ENCODE measurements at regions not wholly inside any gene's neighbourhood (a gene's known extent, or its start where the extent isn't known, plus 50 kb on each side); places are given as distances from the start of the nearest gene placed in this dataset.
A peak's percentile ranks its signal among the peaks of the same experiment; 100 is the strongest.

- Histone ChIP-seq H3K4me1 (peaks cover 11 to 37% (median 23%) of the 10 kb centered on the region in 4 donors), H3K9me3 (no peaks in the 10 kb centered on the region), H3K36me3 (no peaks in the 10 kb centered on the region), H3K27me3 (peaks cover 0 to 9% (median 0%) of the 10 kb centered on the region in 3 donors), H3K4me3 (no peak overlapping the region), H3K27ac (peak overlapping the region in 4 of 5 donors; percentile 63 to 76 (median 72))
- no peak for DNase-seq
- WGBS, 5 donors = 78 to 87% (median 84%) methylated on average over 8 to 11 of the region's 11 CpGs
- no peak for TF ChIP-seq CTCF (IDR thresholded peaks at IDR 0.05)
- no peak for TF ChIP-seq POLR2AphosphoS5 (IDR thresholded peaks at IDR 0.05)
- no peak for TF ChIP-seq POLR2A (IDR thresholded peaks at IDR 0.05)
- intact Hi-C loops (cut with DNase I; ENCODE audit: low total_unique reads) = loop anchor here (10.0 kb wide), 1 partner anchor 379 kb away; the partner anchor contains the start of genes CDC26 and PRPF4
Measured at GRCh38 chr9:113653746-113654604, 190.4 kb downstream of the RGS3 start.

DNA sequence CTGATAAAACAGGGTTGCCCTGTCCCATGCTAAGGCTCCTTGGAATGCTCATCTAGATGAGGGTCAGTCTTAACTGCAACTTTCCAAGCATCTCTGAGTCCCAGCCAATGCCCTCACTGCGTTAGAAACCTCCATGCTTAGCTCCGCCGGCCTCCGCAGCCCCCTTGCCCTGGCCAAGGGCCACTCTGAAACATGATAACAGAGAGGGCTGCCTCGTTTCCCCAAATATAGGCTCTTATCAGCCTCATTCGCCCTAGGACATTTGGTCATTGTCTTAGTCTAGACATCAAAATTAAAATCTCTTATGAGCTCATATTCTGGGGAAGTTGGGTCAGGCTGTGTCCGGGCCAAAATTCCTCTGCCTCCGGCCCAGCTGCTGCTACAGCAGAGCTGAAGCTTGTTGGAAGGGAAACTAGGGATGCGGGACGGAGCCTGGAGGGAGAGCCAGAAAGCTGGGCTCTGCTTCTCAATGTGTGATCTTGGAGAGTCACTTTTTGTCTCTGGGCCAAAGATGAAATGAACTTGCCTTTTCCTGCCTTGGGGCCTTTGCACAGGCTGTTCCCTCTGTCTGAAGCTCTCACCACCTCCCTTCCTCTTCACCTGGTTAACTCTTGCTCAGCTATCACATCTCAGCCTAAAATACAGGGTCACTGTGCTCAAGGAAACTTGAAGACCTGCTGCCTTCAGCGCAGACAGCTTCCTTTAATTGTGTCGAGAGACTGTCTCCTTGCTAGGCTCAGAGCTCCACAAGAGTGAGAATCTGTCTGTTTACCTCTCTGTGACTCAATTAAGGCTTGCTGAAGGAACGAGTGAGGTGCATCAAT is 191.3 kb downstream of the RGS3 start:
- Histone ChIP-seq H3K36me3 (no peaks in the 10 kb centered on the region), H3K9me3 (no peaks in the 10 kb centered on the region), H3K27me3 (peaks cover 0 to 12% (median 0%) of the 10 kb centered on the region in 3 donors), H3K4me3 (no peak overlapping the region), H3K4me1 (peaks cover 11 to 37% (median 22%) of the 10 kb centered on the region in 4 donors), H3K27ac (peak overlapping the region in 4 of 5 donors; percentile 63 to 76 (median 72))
- WGBS, 5 donors = 60 to 70% (median 64%) methylated on average over 13 of the region's 13 CpGs
- intact Hi-C loops (cut with DNase I; ENCODE audit: low total_unique reads) = loop anchor here (5.0 to 10.0 kb wide), 3 partner anchors 63 to 380 kb away; partner anchors contain the start of genes CDC26 and PRPF4
- TF ChIP-seq EP300 (IDR thresholded peaks at IDR 0.05) (no peak), POLR2AphosphoS5 (IDR thresholded peaks at IDR 0.05) (no peak), POLR2A (IDR thresholded peaks at IDR 0.05) (no peak), CTCF (IDR thresholded peaks at IDR 0.05) (no peak)
- peak in 1 of 2 donors; percentile 89 for DNase-seq

- TF ChIP-seq POLR2AphosphoS5 (IDR thresholded peaks at IDR 0.05) (no peak), POLR2A (IDR thresholded peaks at IDR 0.05) (no peak), EP300 (IDR thresholded peaks at IDR 0.05) (no peak), CTCF (IDR thresholded peaks at IDR 0.05) (no peak)
- Histone ChIP-seq H3K4me3 (no peak overlapping the region), H3K27ac (no peak overlapping the region), H3K36me3 (no peaks in the 10 kb centered on the region), H3K27me3 (peaks cover 0 to 12% (median 0%) of the 10 kb centered on the region in 3 donors), H3K4me1 (peaks cover 11 to 37% (median 22%) of the 10 kb centered on the region in 4 donors), H3K9me3 (no peaks in the 10 kb centered on the region)
- intact Hi-C loops (cut with DNase I; ENCODE audit: low total_unique reads) = loop anchor here (5.0 to 10.0 kb wide), 3 partner anchors 65 to 382 kb away; partner anchors contain the start of genes CDC26 and PRPF4
- no peak for DNase-seq
- WGBS, 5 donors = 56 to 70% (median 69%) methylated on average over 20 to 21 of the region's 21 CpGs
Measured at GRCh38 chr9:113656771-113657670, 193.5 kb downstream of the RGS3 start.
